ENCODE measurements at regions not wholly inside any gene's neighbourhood (a gene's known extent, or its start where the extent isn't known, plus 50 kb on each side); places are given as distances from the start of the nearest gene placed in this dataset.

DNA sequence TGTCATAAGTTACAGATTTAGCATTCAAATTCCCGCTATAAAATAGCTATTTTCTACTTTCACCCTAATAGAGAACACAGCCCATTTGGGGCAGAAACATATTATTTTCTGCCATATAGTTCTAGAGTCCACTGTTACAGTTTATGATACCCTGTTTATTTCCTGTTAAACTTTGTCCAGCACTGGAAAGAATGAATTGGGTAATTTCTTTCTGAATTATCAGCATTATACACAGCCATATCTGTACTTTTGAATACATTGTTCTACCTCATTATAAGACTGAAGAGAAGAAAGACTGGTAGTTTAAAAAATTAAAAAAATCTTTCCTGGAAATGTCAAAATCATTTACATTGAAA is 332.1 kb downstream of the DIRAS2 start:
- H3K27me3 Mint-ChIP-seq (ENCODE audit: unreplicated experiment): peaks cover 3% of the 10 kb centered on the region
- H3K4me3 Mint-ChIP-seq (ENCODE audit: unreplicated experiment): no peak overlapping the region
- peak overlapping the region; percentile 37 for H3K27ac Mint-ChIP-seq (ENCODE audit: unreplicated experiment)
- TF ChIP-seq, protein P1, sequence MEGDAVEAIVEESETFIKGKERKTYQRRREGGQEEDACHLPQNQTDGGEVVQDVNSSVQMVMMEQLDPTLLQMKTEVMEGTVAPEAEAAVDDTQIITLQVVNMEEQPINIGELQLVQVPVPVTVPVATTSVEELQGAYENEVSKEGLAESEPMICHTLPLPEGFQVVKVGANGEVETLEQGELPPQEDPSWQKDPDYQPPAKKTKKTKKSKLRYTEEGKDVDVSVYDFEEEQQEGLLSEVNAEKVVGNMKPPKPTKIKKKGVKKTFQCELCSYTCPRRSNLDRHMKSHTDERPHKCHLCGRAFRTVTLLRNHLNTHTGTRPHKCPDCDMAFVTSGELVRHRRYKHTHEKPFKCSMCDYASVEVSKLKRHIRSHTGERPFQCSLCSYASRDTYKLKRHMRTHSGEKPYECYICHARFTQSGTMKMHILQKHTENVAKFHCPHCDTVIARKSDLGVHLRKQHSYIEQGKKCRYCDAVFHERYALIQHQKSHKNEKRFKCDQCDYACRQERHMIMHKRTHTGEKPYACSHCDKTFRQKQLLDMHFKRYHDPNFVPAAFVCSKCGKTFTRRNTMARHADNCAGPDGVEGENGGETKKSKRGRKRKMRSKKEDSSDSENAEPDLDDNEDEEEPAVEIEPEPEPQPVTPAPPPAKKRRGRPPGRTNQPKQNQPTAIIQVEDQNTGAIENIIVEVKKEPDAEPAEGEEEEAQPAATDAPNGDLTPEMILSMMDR (IDR thresholded peaks at IDR 0.05): no peak
- no peak for DNase-seq (ENCODE audit: extremely low spot score, unreplicated experiment)
- no peaks in the 10 kb centered on the region for H3K9me3 Mint-ChIP-seq (ENCODE audit: unreplicated experiment)
- H3K36me3 Mint-ChIP-seq (ENCODE audit: unreplicated experiment): no peaks in the 10 kb centered on the region
- H3K4me1 Mint-ChIP-seq (ENCODE audit: unreplicated experiment): peaks cover 10% of the 10 kb centered on the region

DNA sequence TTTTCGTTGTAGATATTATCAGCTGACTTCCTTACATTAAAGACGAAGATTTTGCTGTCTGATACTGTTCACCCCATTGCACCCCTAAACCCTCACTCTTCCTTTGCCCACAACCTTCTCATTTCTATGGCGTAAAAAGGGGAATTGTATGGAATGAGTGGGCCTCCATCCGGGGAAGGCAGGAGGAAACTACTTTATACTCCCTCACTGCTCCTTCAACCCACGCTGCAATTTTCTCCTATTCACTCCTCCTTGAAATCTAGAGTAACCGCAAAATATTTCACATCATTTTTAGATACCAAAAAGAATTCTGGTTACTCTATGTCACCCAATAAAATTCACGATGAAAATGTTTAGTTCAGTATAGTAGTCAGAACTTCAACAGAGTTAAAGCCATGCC is 330.8 kb downstream of the DIRAS2 start:
- no peak overlapping the region for H3K4me3 Mint-ChIP-seq (ENCODE audit: unreplicated experiment)
- H3K9me3 Mint-ChIP-seq (ENCODE audit: unreplicated experiment): no peaks in the 10 kb centered on the region
- peaks cover 10% of the 10 kb centered on the region for H3K4me1 Mint-ChIP-seq (ENCODE audit: unreplicated experiment)
- no peaks in the 10 kb centered on the region for H3K36me3 Mint-ChIP-seq (ENCODE audit: unreplicated experiment)
- no peak for DNase-seq (ENCODE audit: extremely low spot score, unreplicated experiment)
- no peak overlapping the region for H3K27ac Mint-ChIP-seq (ENCODE audit: unreplicated experiment)
- TF ChIP-seq, protein P1 (IDR thresholded peaks at IDR 0.05): no peak
- peaks cover 3% of the 10 kb centered on the region for H3K27me3 Mint-ChIP-seq (ENCODE audit: unreplicated experiment)

DNA sequence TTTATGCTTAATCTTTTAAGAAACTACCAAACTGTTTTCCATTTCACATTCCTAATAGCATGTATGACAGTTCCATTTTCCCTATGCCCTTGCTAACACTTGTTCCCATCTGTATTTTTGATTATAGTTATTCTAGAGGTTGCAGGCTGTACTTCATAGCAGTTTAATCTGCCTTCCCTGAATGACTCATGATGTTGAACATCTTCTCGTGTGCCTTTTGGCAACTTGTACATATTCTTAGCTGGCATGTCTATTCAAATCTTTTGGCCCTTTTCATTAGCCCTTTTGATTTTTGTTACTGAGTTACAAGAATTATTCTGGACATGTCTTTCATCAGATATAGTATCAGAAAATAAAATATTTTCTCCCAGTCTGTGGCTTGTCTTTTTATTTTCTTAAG is 320.3 kb downstream of the DIRAS2 start:
- Mint-ChIP-seq H3K27ac (ENCODE audit: unreplicated experiment) (peak overlapping the region; percentile 18), H3K9me3 (ENCODE audit: unreplicated experiment) (peaks cover 7% of the 10 kb centered on the region), H3K27me3 (ENCODE audit: unreplicated experiment) (no peaks in the 10 kb centered on the region), H3K4me3 (ENCODE audit: unreplicated experiment) (no peak overlapping the region), H3K4me1 (ENCODE audit: unreplicated experiment) (peaks cover 35% of the 10 kb centered on the region), H3K36me3 (ENCODE audit: unreplicated experiment) (no peaks in the 10 kb centered on the region)
- DNase-seq (ENCODE audit: extremely low spot score, unreplicated experiment): no peak
- TF ChIP-seq, protein P1 (IDR thresholded peaks at IDR 0.05): no peak

DNA sequence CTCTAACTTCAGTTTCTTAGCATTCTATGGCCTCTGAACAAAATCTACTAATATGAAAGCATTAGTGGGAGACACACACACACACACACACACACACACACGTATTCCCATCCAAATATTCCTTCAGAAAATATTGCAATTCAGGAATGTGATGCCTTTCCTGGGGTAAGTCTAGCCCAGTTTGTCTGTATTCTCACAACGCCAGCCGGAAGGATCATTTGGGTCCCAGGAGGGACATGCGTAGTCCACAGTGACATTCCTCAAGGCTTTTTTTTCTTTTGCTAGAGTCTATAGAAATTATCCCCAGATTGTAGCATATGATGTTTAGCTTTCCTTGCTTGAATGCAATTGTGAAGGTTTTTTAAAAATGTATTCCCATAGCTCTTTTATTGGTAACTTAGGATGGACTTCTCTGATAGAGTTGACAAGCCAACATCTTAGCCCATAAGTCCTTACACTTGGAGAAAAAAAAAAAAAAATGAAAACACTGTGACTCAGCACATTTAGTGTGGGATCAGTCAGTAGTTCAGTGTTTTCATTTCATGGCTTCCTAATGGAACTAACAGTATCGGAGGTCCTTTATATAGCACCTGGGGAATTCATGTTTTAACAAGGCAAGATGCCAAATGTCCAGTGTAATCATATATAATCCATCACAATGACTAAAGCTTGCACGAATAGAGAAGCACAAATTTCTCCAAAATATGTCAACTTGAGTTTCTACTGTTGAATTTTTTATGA is 316.5 kb downstream of the DIRAS2 start:
- TF ChIP-seq, protein P1 (IDR thresholded peaks at IDR 0.05): no peak
- H3K27ac Mint-ChIP-seq (ENCODE audit: unreplicated experiment): peak overlapping the region; percentile 91
- H3K9me3 Mint-ChIP-seq (ENCODE audit: unreplicated experiment): peaks cover 7% of the 10 kb centered on the region
- H3K4me1 Mint-ChIP-seq (ENCODE audit: unreplicated experiment): peaks cover 43% of the 10 kb centered on the region
- H3K27me3 Mint-ChIP-seq (ENCODE audit: unreplicated experiment): no peaks in the 10 kb centered on the region
- no peak for DNase-seq (ENCODE audit: extremely low spot score, unreplicated experiment)
- no peaks in the 10 kb centered on the region for H3K36me3 Mint-ChIP-seq (ENCODE audit: unreplicated experiment)
- peak overlapping the region; percentile 24 for H3K4me3 Mint-ChIP-seq (ENCODE audit: unreplicated experiment)

DNA sequence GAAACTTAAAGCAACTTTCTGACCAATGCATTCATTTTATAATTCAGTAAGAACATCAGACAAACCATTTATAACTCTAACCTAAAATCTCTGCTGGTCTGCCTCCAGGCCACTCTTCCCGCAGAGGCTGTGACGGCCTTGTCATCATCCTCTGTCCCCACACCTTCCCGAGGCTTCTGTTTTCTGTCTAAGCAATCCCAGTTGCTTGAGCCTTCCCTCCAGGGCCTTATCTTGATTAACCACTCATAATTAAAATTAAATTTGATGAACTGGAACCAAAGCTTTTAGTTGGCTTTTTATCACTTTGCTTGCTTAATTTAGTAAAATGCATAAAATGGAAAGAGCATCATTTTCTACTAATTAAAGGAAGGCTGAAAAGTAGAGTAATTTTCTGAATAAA is 312.4 kb downstream of the DIRAS2 start:
- Mint-ChIP-seq H3K36me3 (ENCODE audit: unreplicated experiment) (no peaks in the 10 kb centered on the region), H3K4me3 (ENCODE audit: unreplicated experiment) (no peak overlapping the region), H3K9me3 (ENCODE audit: unreplicated experiment) (no peaks in the 10 kb centered on the region), H3K4me1 (ENCODE audit: unreplicated experiment) (peaks cover 62% of the 10 kb centered on the region), H3K27me3 (ENCODE audit: unreplicated experiment) (no peaks in the 10 kb centered on the region), H3K27ac (ENCODE audit: unreplicated experiment) (no peak overlapping the region)
- DNase-seq (ENCODE audit: extremely low spot score, unreplicated experiment): no peak
- TF ChIP-seq, protein P1 (IDR thresholded peaks at IDR 0.05): no peak
